AG09309 (cell line): ENCODE measurements at regions not wholly inside any gene's neighbourhood (a gene's known extent, or its start where the extent isn't known, plus 50 kb on each side); places are given as distances from the start of the nearest gene placed in this dataset.

Experiments used
- DNase-seq: peaks from one replicate; pipeline ENCODE4 v3.0.0-alpha.2; 2010; ENCODE audit warnings: low read depth
- H3K4me3 ChIP-seq: 2 replicates; pipeline ENCODE4 v1.5.1; 2011; ENCODE audit warnings: mild to moderate bottlenecking, low read depth, low read length, moderate library complexity; ENCODE audit not compliant: control insufficient read depth
- TF ChIP-seq, protein P1 (sequence below): IDR thresholded peaks from 2 replicates; pipeline ENCODE4 v1.5.1; 2011; ENCODE audit warnings: mild to moderate bottlenecking, low read depth, low read length, inconsistent platforms; ENCODE audit not compliant: insufficient read depth, control insufficient read depth; ENCODE audit errors: missing control alignments

DNA sequence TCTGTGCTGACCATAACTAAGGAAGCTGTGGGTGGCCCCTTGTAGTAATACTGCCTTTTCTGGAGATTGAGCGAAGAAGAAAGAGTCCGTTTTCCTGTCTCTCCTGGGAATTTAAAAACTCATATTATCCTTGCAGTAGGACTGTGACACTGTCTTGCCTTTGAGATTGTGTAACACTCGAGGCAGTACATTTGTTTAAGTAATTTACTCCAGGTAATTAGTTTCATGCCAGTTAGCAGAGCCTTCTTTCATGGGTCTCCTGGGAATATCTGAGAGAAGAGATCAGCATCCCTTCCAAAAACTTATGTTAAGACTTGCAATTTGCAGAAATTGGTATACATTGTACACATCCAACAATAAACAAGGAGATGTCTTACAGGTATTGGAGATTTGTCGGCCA lies 405.6 kb downstream of the DMRT2 start:
- no peak overlapping the region for H3K4me3 ChIP-seq
- TF ChIP-seq, protein P1, sequence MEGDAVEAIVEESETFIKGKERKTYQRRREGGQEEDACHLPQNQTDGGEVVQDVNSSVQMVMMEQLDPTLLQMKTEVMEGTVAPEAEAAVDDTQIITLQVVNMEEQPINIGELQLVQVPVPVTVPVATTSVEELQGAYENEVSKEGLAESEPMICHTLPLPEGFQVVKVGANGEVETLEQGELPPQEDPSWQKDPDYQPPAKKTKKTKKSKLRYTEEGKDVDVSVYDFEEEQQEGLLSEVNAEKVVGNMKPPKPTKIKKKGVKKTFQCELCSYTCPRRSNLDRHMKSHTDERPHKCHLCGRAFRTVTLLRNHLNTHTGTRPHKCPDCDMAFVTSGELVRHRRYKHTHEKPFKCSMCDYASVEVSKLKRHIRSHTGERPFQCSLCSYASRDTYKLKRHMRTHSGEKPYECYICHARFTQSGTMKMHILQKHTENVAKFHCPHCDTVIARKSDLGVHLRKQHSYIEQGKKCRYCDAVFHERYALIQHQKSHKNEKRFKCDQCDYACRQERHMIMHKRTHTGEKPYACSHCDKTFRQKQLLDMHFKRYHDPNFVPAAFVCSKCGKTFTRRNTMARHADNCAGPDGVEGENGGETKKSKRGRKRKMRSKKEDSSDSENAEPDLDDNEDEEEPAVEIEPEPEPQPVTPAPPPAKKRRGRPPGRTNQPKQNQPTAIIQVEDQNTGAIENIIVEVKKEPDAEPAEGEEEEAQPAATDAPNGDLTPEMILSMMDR: no peak
- no peak for DNase-seq

DNA sequence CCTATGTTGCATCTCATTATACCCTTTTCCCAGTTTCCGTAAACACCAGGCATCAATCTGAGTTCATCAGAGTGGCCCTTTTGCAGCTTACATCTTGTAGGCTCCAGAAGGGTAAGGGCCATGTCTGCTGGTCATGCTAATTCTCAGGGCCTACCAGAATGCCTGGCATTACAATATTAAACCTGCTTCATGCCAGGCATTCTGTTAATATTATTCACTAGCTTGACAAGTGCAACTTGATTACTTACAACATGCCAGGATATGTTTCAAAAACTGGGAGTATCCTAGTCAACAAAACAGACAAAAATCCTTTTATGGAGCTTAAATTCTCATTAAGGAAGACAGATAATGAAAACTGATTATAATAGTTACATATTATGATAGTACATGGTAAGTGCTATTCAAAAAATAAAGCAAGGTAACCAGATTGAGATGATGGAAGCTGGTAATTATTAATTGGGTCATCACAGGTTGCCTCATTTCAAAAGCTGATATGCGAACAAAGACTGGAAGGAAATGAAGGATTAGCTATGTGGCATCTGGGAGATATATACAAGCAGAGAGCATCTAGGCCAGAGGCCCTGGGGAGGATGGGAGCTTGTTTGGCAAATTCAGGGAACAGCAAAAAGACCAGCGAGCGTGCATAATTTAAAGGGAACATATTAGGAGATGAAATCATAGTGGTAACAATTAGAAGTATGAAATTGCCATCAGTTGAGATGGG lies 406.3 kb downstream of the DMRT2 start:
- no peak for DNase-seq
- TF ChIP-seq, protein P1: no peak

DNA sequence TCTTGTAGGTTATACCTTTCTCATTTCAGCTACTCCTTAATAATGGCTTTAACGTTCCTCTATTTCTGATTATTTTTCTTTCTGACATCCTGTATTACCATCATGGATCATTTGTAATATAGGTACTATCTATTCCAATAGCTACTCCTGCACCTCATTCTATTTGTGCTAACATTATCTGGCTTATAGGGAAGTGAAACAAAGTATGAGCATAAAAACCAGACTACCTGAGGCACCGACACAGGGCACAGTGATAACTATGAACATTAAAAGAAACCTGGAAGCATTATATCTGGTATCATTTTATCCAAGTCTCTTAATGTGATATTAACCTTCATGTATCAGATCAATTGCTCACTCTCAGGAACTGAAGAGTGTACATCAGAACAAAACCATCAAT lies 407.3 kb downstream of the DMRT2 start:
- DNase-seq: no peak
- TF ChIP-seq, protein P1: no peak
- H3K4me3 ChIP-seq: no peak overlapping the region

More for the DNA sequence above, 406.3 kb downstream of the DMRT2 start:
- no peak overlapping the region for H3K4me3 ChIP-seq

DNA sequence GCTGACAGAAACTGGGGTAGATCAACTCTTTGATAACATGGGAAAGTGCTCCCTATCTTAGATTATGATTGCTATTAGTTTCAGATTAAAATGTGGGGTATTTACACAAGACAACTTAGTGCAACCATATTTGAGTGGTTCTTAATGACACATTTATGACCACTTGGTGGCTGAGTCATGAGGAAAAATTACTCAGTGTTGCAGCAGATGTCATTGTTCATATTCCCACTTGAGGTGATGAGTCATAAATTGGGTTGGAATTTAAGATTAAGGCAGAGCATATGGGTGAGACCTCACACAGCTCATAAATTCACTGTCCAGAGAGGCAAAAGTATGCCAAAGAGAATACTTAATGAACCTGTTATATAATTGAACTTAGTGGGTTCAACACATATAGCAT lies 408.3 kb downstream of the DMRT2 start:
- TF ChIP-seq, protein P1: no peak
- no peak overlapping the region for H3K4me3 ChIP-seq
- DNase-seq: peak; percentile 59

DNA sequence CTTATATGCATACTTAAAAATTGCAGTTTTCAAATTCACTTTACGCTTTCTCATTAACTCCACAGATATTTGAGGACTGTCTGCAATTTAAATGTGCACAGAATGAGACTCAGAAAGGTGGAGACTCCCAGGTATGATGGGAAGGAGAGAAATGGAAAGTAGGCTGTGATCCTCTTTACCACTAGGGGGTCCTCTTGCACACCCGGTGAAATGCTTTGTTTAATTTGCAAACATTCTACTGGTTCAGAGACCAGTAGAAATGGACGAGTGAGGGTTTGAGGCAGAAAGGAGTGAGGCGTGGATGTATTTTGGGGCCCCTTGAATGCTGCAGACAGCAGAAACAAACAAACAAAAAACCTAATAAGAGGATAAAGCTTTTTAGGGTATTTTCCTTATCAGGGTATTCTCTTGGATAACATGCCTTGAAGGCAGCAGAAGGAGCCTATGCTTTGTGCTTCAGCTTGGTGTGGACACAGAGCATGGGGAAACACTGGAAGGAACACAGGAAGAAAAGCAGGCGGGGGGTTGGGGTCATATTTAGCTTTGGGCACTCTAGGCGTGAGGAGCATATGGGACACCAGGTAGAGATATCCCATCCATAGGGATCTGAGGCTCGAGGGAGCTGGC lies 410.1 kb downstream of the DMRT2 start:
- H3K4me3 ChIP-seq: no peak overlapping the region
- DNase-seq: no peak

DNA sequence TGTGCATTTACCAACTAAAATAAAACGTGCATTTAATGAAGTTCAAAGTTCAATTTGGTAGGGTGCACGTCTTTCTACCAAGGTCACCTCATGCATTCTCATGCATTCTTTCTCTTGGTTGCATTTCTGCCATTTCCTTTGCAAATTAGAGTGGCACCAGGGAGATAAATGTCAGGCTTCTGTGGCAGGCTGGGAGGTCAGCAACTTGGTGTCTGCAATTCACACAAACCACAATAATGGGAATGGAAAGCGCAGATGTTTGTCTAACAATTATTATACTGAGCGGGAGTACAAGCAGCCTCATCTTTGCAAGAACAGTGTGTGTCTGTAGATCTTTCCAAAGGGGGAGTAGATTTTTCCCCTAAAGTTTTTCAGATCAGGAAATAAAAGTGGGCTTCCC lies 411.7 kb downstream of the DMRT2 start:
- TF ChIP-seq, protein P1: no peak
- H3K4me3 ChIP-seq: no peak overlapping the region
- DNase-seq: no peak

More for the DNA sequence above, 410.1 kb downstream of the DMRT2 start:
- TF ChIP-seq, protein P1: peak; percentile 14
